H1 (cell line): ENCODE measurements at regions not wholly inside any gene's neighbourhood (a gene's known extent, or its start where the extent isn't known, plus 50 kb on each side); places are given as distances from the start of the nearest gene placed in this dataset.
A peak's percentile ranks its signal among the peaks of the same experiment; 100 is the strongest.

Experiments
- CTCF ChIA-PET: fragments of 300-600 bp; sonication (Branson Sonifier 250); formaldehyde crosslinking; loops from one replicate; lab custom pipeline; 2021; ENCODE audit not compliant: partially characterized antibody; lab: Charles Lee
- POLR2A ChIA-PET: fragments of 300-600 bp; sonication (Branson Sonifier 250); formaldehyde crosslinking; loops from one replicate; lab custom pipeline; 2021; ENCODE audit warnings: inconsistent platforms; ENCODE audit not compliant: partially characterized antibody; lab: Charles Lee
- DNase-seq, 2 experiments: peaks; one replicate each; pipeline versions ENCODE4 v3.0.0 to v3.0.0-alpha.2; 2010 to 2022; ENCODE audit warnings: low spot score in 2 of 2, low read depth in 1 of 2, mixed read lengths in 1 of 2
- FAIRE-seq: peaks from 2 replicates; lab custom pipeline; 2011; peaks lifted over from hg19 to GRCh38; lab: Jason Lieb, UNC
- H2AFZ ChIP-seq: 2 replicates; pipeline ENCODE4 v1.8.1; 2012; ENCODE audit warnings: low read length, inconsistent platforms
- H2AK5ac ChIP-seq: 2 replicates; pipeline ENCODE4 v1.6.1; 2013; ENCODE audit warnings: low read depth, low read length
- H2BK120ac ChIP-seq: replicated peaks from 2 replicates; pipeline ENCODE3; 2013; ENCODE audit warnings: low read depth, low read length, inconsistent platforms
- H2BK12ac ChIP-seq: 2 replicates; pipeline ENCODE4 v1.6.1; 2013; ENCODE audit warnings: low read depth, low read length
- H2BK15ac ChIP-seq: 2 replicates; pipeline ENCODE4 v1.6.1; 2013; ENCODE audit warnings: low read length
- H2BK20ac ChIP-seq: 2 replicates; pipeline ENCODE4 v1.6.1; 2013; ENCODE audit warnings: low read length
- H2BK5ac ChIP-seq: 2 replicates; pipeline ENCODE4 v1.6.1; 2013; ENCODE audit warnings: low read depth, low read length
- H3K14ac ChIP-seq: 2 replicates; pipeline ENCODE4 v1.6.1; 2013; ENCODE audit warnings: inconsistent platforms; ENCODE audit not compliant: insufficient read length
- H3K18ac ChIP-seq: 2 replicates; pipeline ENCODE4 v1.6.1; 2013; ENCODE audit warnings: low read length; ENCODE audit errors: extremely low read depth
- H3K23ac ChIP-seq: 2 replicates; pipeline ENCODE4 v1.6.1; 2013; ENCODE audit warnings: inconsistent platforms; ENCODE audit not compliant: insufficient read length
- H3K23me2 ChIP-seq: 2 replicates; pipeline ENCODE4 v1.6.1; 2013; ENCODE audit warnings: low read depth, low read length
- H3K27ac ChIP-seq: 2 replicates; pipeline ENCODE4 v1.6.1; 2011; ENCODE audit warnings: low read depth, low read length, inconsistent platforms
- H3K27me3 ChIP-seq, 4 experiments: replicated peaks in 1 of 4; 1 replicate in 1 of 4; 2 replicates in 3 of 4; pipeline versions ENCODE4 v1.6.1 to v1.8.1; 2011 to 2013; ENCODE audit warnings: low read length in 3 of 4, mild to moderate bottlenecking in 3 of 4, inconsistent platforms in 2 of 4, mixed read lengths in 2 of 4, moderate library complexity in 1 of 4; ENCODE audit not compliant: control insufficient read depth in 3 of 4, insufficient read depth in 3 of 4; ENCODE audit errors: extremely low read depth in 1 of 4
- H3K36me3 ChIP-seq, 4 experiments: 2 replicates each; pipeline versions ENCODE4 v1.6.1 to v1.8.1; 2011 to 2013; ENCODE audit warnings: mild to moderate bottlenecking in 4 of 4, low read length in 3 of 4, moderate library complexity in 2 of 4, control low read depth in 1 of 4, inconsistent platforms in 1 of 4; ENCODE audit not compliant: insufficient read depth in 4 of 4, control insufficient read depth in 2 of 4
- H3K4ac ChIP-seq: replicated peaks from 2 replicates; pipeline ENCODE3; 2013; ENCODE audit warnings: low read length, low read depth, mixed read lengths, inconsistent platforms; ENCODE audit not compliant: insufficient read length
- H3K4me1 ChIP-seq, 4 experiments: replicated peaks in 1 of 4; 1 replicate in 1 of 4; 2 replicates in 3 of 4; pipeline versions ENCODE4 v1.6.1 to v1.8.1; 2011 to 2013; ENCODE audit warnings: low read length in 3 of 4, inconsistent platforms in 2 of 4, mixed read lengths in 1 of 4; ENCODE audit not compliant: insufficient read depth in 4 of 4, control insufficient read depth in 3 of 4
- H3K4me2 ChIP-seq, 2 experiments: 2 replicates each; pipeline versions ENCODE4 v1.6.1 to v1.8.1; 2011 to 2013; ENCODE audit warnings: low read depth in 2 of 2, low read length in 2 of 2, control low read depth in 1 of 2, inconsistent platforms in 1 of 2, mild to moderate bottlenecking in 1 of 2; ENCODE audit not compliant: insufficient read depth in 1 of 2
- H3K4me3 ChIP-seq, 4 experiments: fragments of 200-600, 300-600 bp in 1 of 4; sonication (generic), shearing (Covaris generic), sonication (Bioruptor Twin) in 1 of 4; 2 replicates each; pipeline versions ENCODE4 v1.5.1 to v1.8.1; 2011 to 2016; ENCODE audit warnings: low read length in 4 of 4, low read depth in 3 of 4, control low read depth in 2 of 4, inconsistent platforms in 2 of 4, mild to moderate bottlenecking in 2 of 4, mixed read lengths in 1 of 4, moderate library complexity in 1 of 4; ENCODE audit not compliant: insufficient read depth in 2 of 4; ENCODE audit errors: extremely low read depth in 1 of 4
- H3K56ac ChIP-seq: replicated peaks from 2 replicates; pipeline ENCODE3; 2013; ENCODE audit warnings: low read depth, mild to moderate bottlenecking, mixed read lengths, low read length, inconsistent platforms; ENCODE audit not compliant: insufficient read length
- H3K79me1 ChIP-seq: 2 replicates; pipeline ENCODE4 v1.6.1; 2013; ENCODE audit warnings: low read depth, low read length, control low read depth
- H3K79me2 ChIP-seq, 2 experiments: 2 replicates each; pipeline versions ENCODE4 v1.6.1 to v1.8.1; 2012 to 2013; ENCODE audit warnings: low read length in 2 of 2, mild to moderate bottlenecking in 2 of 2, inconsistent platforms in 1 of 2; ENCODE audit not compliant: insufficient read depth in 2 of 2, control insufficient read depth in 1 of 2
- H3K9ac ChIP-seq, 4 experiments: replicated peaks in 1 of 4; 1 replicate in 1 of 4; 2 replicates in 3 of 4; pipeline versions ENCODE4 v1.6.1 to v1.8.1; 2011 to 2013; ENCODE audit warnings: low read depth in 3 of 4, low read length in 3 of 4, control low read depth in 2 of 4, mild to moderate bottlenecking in 2 of 4, moderate library complexity in 2 of 4, inconsistent platforms in 1 of 4; ENCODE audit errors: extremely low read depth in 1 of 4
- H3K9me3 ChIP-seq, 2 experiments: 2 replicates each; pipeline versions ENCODE4 v1.6.1 to v1.8.1; 2012 to 2013; ENCODE audit warnings: mild to moderate bottlenecking in 2 of 2, moderate library complexity in 2 of 2, control low read depth in 1 of 2, inconsistent platforms in 1 of 2, low read depth in 1 of 2, low read length in 1 of 2, mixed read lengths in 1 of 2; ENCODE audit not compliant: insufficient read depth in 2 of 2
- H4K20me1 ChIP-seq, 2 experiments: replicated peaks in 1 of 2; 2 replicates each; pipeline versions ENCODE3 to v1.8.1; 2011 to 2013; ENCODE audit warnings: inconsistent platforms in 2 of 2, low read length in 2 of 2, mild to moderate bottlenecking in 1 of 2; ENCODE audit not compliant: insufficient read depth in 2 of 2, control insufficient read depth in 1 of 2
- H4K5ac ChIP-seq: 2 replicates; pipeline ENCODE4 v1.6.1; 2013; ENCODE audit warnings: low read length, low read depth, mixed read lengths, inconsistent platforms; ENCODE audit not compliant: insufficient read length
- H4K8ac ChIP-seq: 2 replicates; pipeline ENCODE4 v1.8.0; 2013; ENCODE audit warnings: mild to moderate bottlenecking, moderate library complexity, low read length, inconsistent platforms; ENCODE audit not compliant: insufficient read depth; ENCODE audit errors: extremely low read depth
- H4K91ac ChIP-seq: replicated peaks from 2 replicates; pipeline ENCODE3; 2013; ENCODE audit warnings: low read length, mixed read lengths, inconsistent platforms; ENCODE audit not compliant: insufficient read length
- BCL11A ChIP-seq, 2 experiments: IDR thresholded peaks; one replicate each; pipeline ENCODE4 v1.6.1; 2011; ENCODE audit warnings: low read depth in 2 of 2, low read length in 2 of 2, mild to moderate bottlenecking in 2 of 2
- RAD21 ChIP-seq, 2 experiments: IDR thresholded peaks in 1 of 2; conservative IDR thresholded peaks in 1 of 2; 2 replicates each; pipeline ENCODE4 v1.6.1; 2011; ENCODE audit warnings: low read depth in 2 of 2, low read length in 2 of 2, improper control_type of control experiment in 1 of 2, inconsistent platforms in 1 of 2, mild to moderate bottlenecking in 1 of 2, moderate library complexity in 1 of 2
- SP1 ChIP-seq: IDR thresholded peaks from 2 replicates; pipeline ENCODE4 v1.6.1; 2011; ENCODE audit warnings: low read depth, low read length
- WGBS, 2 experiments: shearing (Covaris generic) in 1 of 2; methylation state at CpG; one replicate each; pipeline versions ENCODE4 v1.1.6 to v1.1.7; 2013 to 2015; ENCODE audit warnings: low lambda C conversion rate in 2 of 2, mixed read lengths in 2 of 2, inconsistent platforms in 1 of 2, low coverage in 1 of 2, missing lambda C conversion rate in 1 of 2; ENCODE audit not compliant: insufficient replicate concordance in 2 of 2, insufficient coverage in 1 of 2, insufficient read length in 1 of 2; ENCODE audit errors: extremely low coverage in 1 of 2, missing lambda C conversion rate in 1 of 2; 5-methylcytosine and 5-hydroxymethylcytosine counted together
- TF ChIP-seq, protein P1 (sequence below): IDR thresholded peaks from 2 replicates; pipeline ENCODE4 v1.6.1; 2011; ENCODE audit warnings: low read depth, mild to moderate bottlenecking, low read length; ENCODE audit not compliant: insufficient read depth

DNA sequence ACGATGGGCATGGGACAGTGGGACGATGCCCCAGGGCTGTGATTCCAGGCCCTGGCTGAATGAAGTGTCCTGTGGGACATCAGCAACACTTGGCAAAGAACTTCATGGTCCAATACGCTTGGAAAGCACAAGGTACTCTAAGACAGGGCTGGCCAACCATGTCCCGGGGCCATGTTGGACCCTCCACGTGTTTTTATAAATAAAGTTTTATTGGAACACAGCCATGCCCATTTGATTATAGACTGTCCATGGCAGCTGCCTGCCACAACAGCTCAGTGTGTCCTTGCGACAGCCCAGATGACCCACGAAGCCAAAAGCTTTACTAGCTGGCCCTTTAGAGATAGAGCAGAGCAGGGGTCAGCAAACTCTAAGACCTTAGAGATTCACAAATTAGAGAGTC, 282.1 kb downstream of the C16orf95 start:
- no peak overlapping the region for H2AK5ac ChIP-seq
- no peak overlapping the region for H4K5ac ChIP-seq
- H4K8ac ChIP-seq = 0 out of 2 replicates have a peak overlapping the region, but pooled peaks have one; percentile 22
- no peaks in the 10 kb centered on the region for H3K79me2 ChIP-seq
- no peaks in the 10 kb centered on the region for H3K36me3 ChIP-seq
- H3K56ac ChIP-seq = no peak overlapping the region
- no peak overlapping the region for H3K27ac ChIP-seq
- H2BK12ac ChIP-seq = no peak overlapping the region
- no peaks in the 10 kb centered on the region for H3K27me3 ChIP-seq
- H3K9me3 ChIP-seq = no peaks in the 10 kb centered on the region
- no peak overlapping the region for H2BK120ac ChIP-seq
- H3K9ac ChIP-seq = no peak overlapping the region
- H3K23ac ChIP-seq = no peak overlapping the region
- FAIRE-seq (no peak), DNase-seq (no peak)
- 93% methylated on average over 7 of the region's 7 CpGs; no CpG with 5 or more reads in 1 of the 2 experiments for WGBS, 2 experiments
- H2AFZ ChIP-seq = no peak overlapping the region
- H3K23me2 ChIP-seq = no peaks in the 10 kb centered on the region
- POLR2A ChIA-PET = no interaction called here
- no peaks in the 10 kb centered on the region; a peak in 1 of 7 replicates for H3K4me1 ChIP-seq
- H2BK15ac ChIP-seq = no peak overlapping the region
- H3K14ac ChIP-seq = no peak overlapping the region
- H3K4me3 ChIP-seq = no peak overlapping the region
- no peak overlapping the region for H2BK5ac ChIP-seq
- H2BK20ac ChIP-seq = no peak overlapping the region
- H3K79me1 ChIP-seq = no peaks in the 10 kb centered on the region
- no peak overlapping the region for H3K4me2 ChIP-seq
- no peak overlapping the region for H4K91ac ChIP-seq
- H4K20me1 ChIP-seq = no peaks in the 10 kb centered on the region
- no peak overlapping the region for H3K18ac ChIP-seq
- TF ChIP-seq, protein P1, sequence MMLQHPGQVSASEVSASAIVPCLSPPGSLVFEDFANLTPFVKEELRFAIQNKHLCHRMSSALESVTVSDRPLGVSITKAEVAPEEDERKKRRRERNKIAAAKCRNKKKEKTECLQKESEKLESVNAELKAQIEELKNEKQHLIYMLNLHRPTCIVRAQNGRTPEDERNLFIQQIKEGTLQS = no peak
- TF ChIP-seq SP1 = no peak
- TF ChIP-seq BCL11A (IDR thresholded peaks at IDR 0.05; ENCODE audit: low read depth in 2 of 2, low read length in 2 of 2) = no peak
- no peak for TF ChIP-seq RAD21 (IDR thresholded peaks at IDR 0.05 in 1 of 2, conservative IDR thresholded peaks at IDR 0.05 in 1 of 2; ENCODE audit: low read depth in 2 of 2, low read length in 2 of 2)
- no peak overlapping the region for H3K4ac ChIP-seq
- CTCF ChIA-PET = interaction anchor here (1.0 kb wide), 1 partner anchor 8 kb away, joined by 3 read pairs; no protein-coding TSS in a partner anchor
